ENCODE measurements at regions not wholly inside any gene's neighbourhood (a gene's known extent, or its start where the extent isn't known, plus 50 kb on each side); places are given as distances from the start of the nearest gene placed in this dataset.

DNA sequence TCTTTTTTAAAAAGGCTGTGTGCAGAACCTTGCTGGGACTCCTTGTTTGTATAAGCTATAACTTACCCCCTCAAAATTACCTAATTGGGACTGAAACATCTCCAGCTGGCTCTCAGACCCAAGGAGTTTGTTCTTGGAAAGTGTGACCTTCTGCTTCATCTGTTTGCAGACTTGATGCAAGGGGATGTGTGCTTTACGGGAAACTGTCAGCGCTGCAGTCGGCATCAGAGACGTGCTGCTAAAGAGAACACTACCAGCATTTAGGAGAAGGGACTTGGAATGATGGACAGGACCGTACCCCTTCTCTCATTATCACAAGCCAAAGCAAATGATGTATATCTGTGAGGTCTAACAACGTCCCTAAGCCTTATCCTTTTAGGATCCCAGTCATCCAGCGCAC is 174.2 kb upstream of the PARP11 start:
- Histone ChIP-seq H3K27ac (no peak overlapping the region), H3K27me3 (peaks cover 0 to 3% (median 0%) of the 10 kb centered on the region in 4 donors), H3K4me1 (no peaks in the 10 kb centered on the region), H3K9me3 (no peaks in the 10 kb centered on the region), H3K4me3 (no peak overlapping the region), H3K36me3 (no peaks in the 10 kb centered on the region)
- intact Hi-C loops (cut with DNase I), result no loop called here
- TF ChIP-seq, protein P1, sequence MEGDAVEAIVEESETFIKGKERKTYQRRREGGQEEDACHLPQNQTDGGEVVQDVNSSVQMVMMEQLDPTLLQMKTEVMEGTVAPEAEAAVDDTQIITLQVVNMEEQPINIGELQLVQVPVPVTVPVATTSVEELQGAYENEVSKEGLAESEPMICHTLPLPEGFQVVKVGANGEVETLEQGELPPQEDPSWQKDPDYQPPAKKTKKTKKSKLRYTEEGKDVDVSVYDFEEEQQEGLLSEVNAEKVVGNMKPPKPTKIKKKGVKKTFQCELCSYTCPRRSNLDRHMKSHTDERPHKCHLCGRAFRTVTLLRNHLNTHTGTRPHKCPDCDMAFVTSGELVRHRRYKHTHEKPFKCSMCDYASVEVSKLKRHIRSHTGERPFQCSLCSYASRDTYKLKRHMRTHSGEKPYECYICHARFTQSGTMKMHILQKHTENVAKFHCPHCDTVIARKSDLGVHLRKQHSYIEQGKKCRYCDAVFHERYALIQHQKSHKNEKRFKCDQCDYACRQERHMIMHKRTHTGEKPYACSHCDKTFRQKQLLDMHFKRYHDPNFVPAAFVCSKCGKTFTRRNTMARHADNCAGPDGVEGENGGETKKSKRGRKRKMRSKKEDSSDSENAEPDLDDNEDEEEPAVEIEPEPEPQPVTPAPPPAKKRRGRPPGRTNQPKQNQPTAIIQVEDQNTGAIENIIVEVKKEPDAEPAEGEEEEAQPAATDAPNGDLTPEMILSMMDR (IDR thresholded peaks at IDR 0.05), result no peak
- no peak for TF ChIP-seq POLR2A (IDR thresholded peaks at IDR 0.05)
- WGBS, 2 donors, result 81 to 86% methylated on average over 7 of the region's 7 CpGs
- no peak for DNase-seq

DNA sequence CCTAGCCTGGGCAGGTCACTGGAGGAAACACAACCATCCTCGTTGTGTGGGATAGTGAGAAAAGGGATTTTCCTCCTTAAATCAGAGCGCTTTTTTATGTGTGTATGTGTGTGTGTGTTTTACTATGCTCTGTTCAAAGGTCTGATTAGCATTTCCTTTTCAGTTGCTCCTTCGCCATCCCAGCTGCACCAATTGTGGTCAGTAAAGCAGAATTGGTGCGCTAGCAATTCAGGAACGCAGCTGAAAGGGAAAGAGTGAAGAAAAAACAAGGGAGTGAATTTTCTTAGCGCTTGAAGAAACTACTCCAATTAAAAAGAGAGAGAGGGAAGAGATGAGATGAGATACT is 173.3 kb upstream of the PARP11 start:
- no peaks in the 10 kb centered on the region for H3K36me3 ChIP-seq
- no peak for DNase-seq
- 61 to 71% methylated on average over 6 of the region's 6 CpGs for WGBS, 2 donors
- no peaks in the 10 kb centered on the region for H3K9me3 ChIP-seq
- H3K4me3 ChIP-seq, result no peak overlapping the region
- intact Hi-C loops (cut with DNase I), result no loop called here
- no peak for TF ChIP-seq POLR2A (IDR thresholded peaks at IDR 0.05)
- TF ChIP-seq, protein P1 (IDR thresholded peaks at IDR 0.05), result no peak
- no peaks in the 10 kb centered on the region for H3K4me1 ChIP-seq
- H3K27me3 ChIP-seq, result peaks cover 0 to 3% (median 0%) of the 10 kb centered on the region in 4 donors
- H3K27ac ChIP-seq, result no peak overlapping the region

DNA sequence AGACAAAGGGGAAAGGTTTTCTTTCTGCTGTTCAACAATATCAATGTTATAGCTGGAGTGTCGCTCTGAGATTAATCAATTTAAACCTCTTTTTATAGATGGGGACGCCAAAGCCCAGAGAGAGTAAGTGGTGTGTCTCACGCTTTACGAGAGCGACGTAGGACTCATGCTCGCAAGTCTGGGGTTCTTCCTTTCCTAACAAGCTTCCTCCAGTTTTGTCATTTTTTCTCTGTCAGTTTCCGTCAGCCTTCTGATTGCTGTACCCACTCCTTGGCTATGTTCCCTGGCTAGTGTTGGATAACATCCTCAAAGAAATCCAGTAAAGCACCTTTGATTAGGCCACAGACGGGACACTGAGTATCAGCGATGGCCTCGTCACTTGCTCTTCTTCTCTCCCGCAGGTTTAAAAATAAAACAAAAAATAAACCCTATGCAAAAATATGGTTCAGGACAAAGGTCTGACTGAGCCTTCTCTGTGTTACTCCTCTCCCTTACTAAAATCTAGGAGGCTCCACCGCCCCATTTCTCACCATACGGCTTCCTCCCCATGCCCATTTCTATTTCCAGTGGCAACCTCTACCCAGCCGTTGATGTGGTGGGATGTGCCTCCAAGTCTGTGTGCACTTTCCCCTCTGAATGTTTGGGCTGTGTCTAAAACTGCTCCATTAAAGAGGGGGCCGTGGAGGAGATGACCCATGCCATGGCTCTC is 172.7 kb upstream of the PARP11 start:
- intact Hi-C loops (cut with DNase I), result no loop called here
- 86 to 92% methylated on average over 16 of the region's 16 CpGs for WGBS, 2 donors
- peaks cover 0 to 3% (median 0%) of the 10 kb centered on the region in 4 donors for H3K27me3 ChIP-seq
- no peak overlapping the region for H3K27ac ChIP-seq
- H3K4me1 ChIP-seq, result no peaks in the 10 kb centered on the region
- no peak overlapping the region for H3K4me3 ChIP-seq
- TF ChIP-seq POLR2A (IDR thresholded peaks at IDR 0.05), result no peak
- TF ChIP-seq, protein P1 (IDR thresholded peaks at IDR 0.05), result no peak
- no peak for DNase-seq
- no peaks in the 10 kb centered on the region for H3K36me3 ChIP-seq
- H3K9me3 ChIP-seq, result no peaks in the 10 kb centered on the region

DNA sequence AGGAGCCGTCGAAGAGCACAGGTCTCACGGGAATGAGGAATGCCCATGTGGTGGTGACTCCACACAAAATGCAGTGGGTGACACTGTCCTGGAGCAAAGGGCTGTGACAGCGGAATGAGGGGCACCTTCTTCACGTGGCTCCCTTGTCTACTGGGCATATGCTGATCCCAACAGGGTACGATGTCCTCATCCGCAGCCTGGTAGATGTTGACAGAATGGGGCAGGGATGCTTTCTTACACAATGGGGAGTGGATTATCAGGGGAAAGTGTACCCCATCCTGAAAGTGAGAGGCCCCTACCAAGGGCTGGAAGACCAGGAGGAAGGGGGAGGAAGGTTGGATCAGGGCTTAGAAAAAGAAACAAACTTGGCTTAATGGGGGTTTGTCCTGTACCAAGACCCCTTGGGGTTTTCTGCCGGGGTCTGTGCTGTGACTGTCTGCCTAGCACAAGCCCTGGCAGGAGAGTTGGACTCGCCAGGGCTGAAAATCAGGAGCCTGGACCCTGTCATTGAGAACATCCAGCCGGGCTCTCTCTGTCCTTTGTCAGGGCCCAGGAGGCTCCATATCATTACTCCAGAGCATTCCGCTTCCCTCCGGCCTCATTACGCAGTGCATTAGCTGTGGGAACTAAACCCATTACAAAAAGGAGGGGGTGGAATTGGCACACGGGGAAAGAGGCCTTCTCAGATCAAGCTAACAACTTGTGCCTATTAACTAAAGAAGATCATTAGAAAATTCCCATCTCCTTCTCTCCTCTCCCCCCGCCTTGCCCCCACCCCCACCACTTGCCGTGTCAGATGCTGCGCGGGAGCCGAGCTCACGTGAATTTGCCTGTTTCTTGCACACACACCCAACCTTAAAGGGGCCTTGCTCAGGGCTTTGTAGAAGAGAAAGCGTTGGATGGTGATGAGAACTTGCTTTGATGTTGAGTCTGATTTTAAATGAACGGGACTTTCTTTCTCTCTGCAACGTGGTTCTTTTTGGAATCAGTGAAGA is 171.8 kb upstream of the PARP11 start:
- Histone ChIP-seq H3K4me3 (no peak overlapping the region), H3K27ac (no peak overlapping the region), H3K9me3 (no peaks in the 10 kb centered on the region), H3K4me1 (no peaks in the 10 kb centered on the region), H3K27me3 (peaks cover 0 to 3% (median 0%) of the 10 kb centered on the region in 4 donors), H3K36me3 (no peaks in the 10 kb centered on the region)
- TF ChIP-seq POLR2A (IDR thresholded peaks at IDR 0.05), result no peak
- TF ChIP-seq, protein P1 (IDR thresholded peaks at IDR 0.05), result no peak
- intact Hi-C loops (cut with DNase I), result loop anchor here (5.0 kb wide), 1 partner anchor 53 kb away; no protein-coding TSS in a partner anchor
- 83 to 85% methylated on average over 17 to 23 of the region's 23 CpGs for WGBS, 2 donors
- DNase-seq, result no peak

DNA sequence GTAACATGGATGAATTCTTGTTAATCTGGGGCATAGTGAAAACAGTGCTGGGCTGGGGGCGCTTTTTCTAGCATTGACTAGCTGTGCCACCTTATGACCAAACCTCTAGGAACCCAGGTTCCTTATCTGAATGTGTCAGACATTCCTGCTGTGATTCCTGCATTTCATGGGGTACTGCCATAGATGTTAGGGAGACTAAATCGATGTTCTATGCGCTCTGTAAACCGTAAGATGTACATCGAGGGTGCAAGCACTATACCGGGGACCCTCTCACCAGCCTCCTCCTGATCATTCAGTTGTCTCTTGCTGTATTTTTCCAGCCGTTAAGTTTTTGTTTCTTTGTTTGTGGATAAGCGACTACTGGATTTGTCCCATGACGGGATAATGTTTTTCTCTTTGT is 170.9 kb upstream of the PARP11 start:
- no peak for TF ChIP-seq POLR2A (IDR thresholded peaks at IDR 0.05)
- TF ChIP-seq, protein P1 (IDR thresholded peaks at IDR 0.05), result no peak
- no peaks in the 10 kb centered on the region for H3K4me1 ChIP-seq
- no peak for DNase-seq
- intact Hi-C loops (cut with DNase I), result loop anchor here (5.0 kb wide), 1 partner anchor 52 kb away; no protein-coding TSS in a partner anchor
- no peaks in the 10 kb centered on the region for H3K9me3 ChIP-seq
- peaks cover 0 to 3% (median 0%) of the 10 kb centered on the region in 4 donors for H3K27me3 ChIP-seq
- WGBS, 2 donors, result 85 to 97% methylated on average over 9 of the region's 9 CpGs
- no peak overlapping the region for H3K27ac ChIP-seq
- no peak overlapping the region for H3K4me3 ChIP-seq
- no peaks in the 10 kb centered on the region for H3K36me3 ChIP-seq
